Smooth muscle cell (in vitro differentiated cells): ENCODE measurements at regions not wholly inside any gene's neighbourhood (a gene's known extent, or its start where the extent isn't known, plus 50 kb on each side); places are given as distances from the start of the nearest gene placed in this dataset.

Experiments
- DNase-seq: peaks from one replicate; lab custom pipeline; 2025; ENCODE audit not compliant: unreplicated experiment; lab: John Stamatoyannopoulos, UW
- H2AFZ ChIP-seq: fragments of 200-600 bp; sonication (generic); 2 replicates; pipeline ENCODE4 v1.6.0; 2016; ENCODE audit warnings: antibody characterized with exemption, low read depth, mild to moderate bottlenecking
- H3F3A ChIP-seq: fragments of 200-600 bp; sonication (generic); 2 replicates; pipeline ENCODE4 v1.6.0; 2017; ENCODE audit warnings: antibody characterized with exemption, low read depth
- H3K27ac ChIP-seq: fragments of 200-600 bp; sonication (generic); 2 replicates; pipeline ENCODE4 v1.5.1; 2016; ENCODE audit warnings: low read depth, mild to moderate bottlenecking
- H3K27me3 ChIP-seq: fragments of 200-600 bp; sonication (generic); 2 replicates; pipeline ENCODE4 v1.6.1; 2016; ENCODE audit warnings: low read depth, mild to moderate bottlenecking
- H3K36me3 ChIP-seq: fragments of 200-600 bp; sonication (generic); 2 replicates; pipeline ENCODE4 v1.5.1; 2016; ENCODE audit warnings: low read depth
- H3K4me1 ChIP-seq: fragments of 200-600 bp; sonication (generic); 2 replicates; pipeline ENCODE4 v1.5.1; 2016; ENCODE audit warnings: low read depth
- H3K4me2 ChIP-seq: fragments of 200-600 bp; sonication (generic); 2 replicates; pipeline ENCODE4 v1.6.0; 2016; ENCODE audit warnings: mild to moderate bottlenecking
- H3K4me3 ChIP-seq: fragments of 200-600 bp; sonication (generic); 2 replicates; pipeline ENCODE4 v1.5.1; 2016; ENCODE audit warnings: mild to moderate bottlenecking
- H3K79me2 ChIP-seq: fragments of 200-600 bp; sonication (generic); 2 replicates; pipeline ENCODE4 v1.6.0; 2016; ENCODE audit warnings: low read depth, mild to moderate bottlenecking
- H3K9ac ChIP-seq: fragments of 200-600 bp; sonication (generic); 2 replicates; pipeline ENCODE4 v1.6.0; 2016; ENCODE audit warnings: low read depth
- H3K9me3 ChIP-seq: fragments of 200-600 bp; sonication (generic); replicated peaks from 2 replicates; pipeline ENCODE4 v1.5.1; 2016; ENCODE audit warnings: low read depth
- H4K20me1 ChIP-seq: fragments of 200-600 bp; sonication (generic); 2 replicates; pipeline ENCODE4 v1.6.0; 2016; ENCODE audit warnings: low read depth
- CTCF ChIP-seq: fragments of 200-600 bp; sonication (generic); IDR thresholded peaks from 2 replicates; pipeline ENCODE4 v1.5.1; 2017; ENCODE audit warnings: borderline replicate concordance, mild to moderate bottlenecking, antibody characterized with exemption; ENCODE audit not compliant: insufficient read depth, poor library complexity, severe bottlenecking
- WGBS: methylation state at CpG from one replicate; pipeline ENCODE4 v1.1.7; 2016; ENCODE audit warnings: low lambda C conversion rate; 5-methylcytosine and 5-hydroxymethylcytosine counted together

- peak overlapping the region; percentile 58 for H3K4me3 ChIP-seq
- 61% methylated on average over 1 of the region's 1 CpG for WGBS
Measured at GRCh38 chr7:121505021-121505420, 108.9 kb upstream of the FAM3C start.

GRCh38 chr7:121504482-121504881, 108.4 kb upstream of the FAM3C start:
- no peak for TF ChIP-seq CTCF
- H3K9me3 ChIP-seq: no peaks in the 10 kb centered on the region
- no peaks in the 10 kb centered on the region for H3K27me3 ChIP-seq
- H3K4me3 ChIP-seq: peak overlapping the region; percentile 58
- H3K4me1 ChIP-seq: peaks cover 13% of the 10 kb centered on the region
- peak overlapping the region; percentile 98 for H3K27ac ChIP-seq
- H3F3A ChIP-seq: peaks cover 28% of the 10 kb centered on the region
- peaks cover 98% of the 10 kb centered on the region for H4K20me1 ChIP-seq
- peak overlapping the region; percentile 91 for H3K9ac ChIP-seq
- no peak overlapping the region for H2AFZ ChIP-seq
- peaks cover 94% of the 10 kb centered on the region for H3K79me2 ChIP-seq
- 1% methylated on average over 4 of the region's 4 CpGs for WGBS
- DNase-seq: no peak
- no peaks in the 10 kb centered on the region for H3K36me3 ChIP-seq
- H3K4me2 ChIP-seq: peak overlapping the region; percentile 80

More at GRCh38 chr7:121505021-121505420, 108.9 kb upstream of the FAM3C start:
- H3K9ac ChIP-seq: peak overlapping the region; percentile 91
- peaks cover 28% of the 10 kb centered on the region for H3F3A ChIP-seq
- H3K27ac ChIP-seq: peak overlapping the region; percentile 98
- no peak for DNase-seq
- no peak overlapping the region for H2AFZ ChIP-seq
- peaks cover 98% of the 10 kb centered on the region for H4K20me1 ChIP-seq
- no peak for TF ChIP-seq CTCF
- peak overlapping the region; percentile 80 for H3K4me2 ChIP-seq
- no peaks in the 10 kb centered on the region for H3K27me3 ChIP-seq
- H3K4me1 ChIP-seq: peaks cover 13% of the 10 kb centered on the region
- H3K79me2 ChIP-seq: peaks cover 94% of the 10 kb centered on the region
- no peaks in the 10 kb centered on the region for H3K36me3 ChIP-seq
- no peaks in the 10 kb centered on the region for H3K9me3 ChIP-seq

- Histone ChIP-seq H3K27ac (peak overlapping the region; percentile 98), H3K36me3 (no peaks in the 10 kb centered on the region), H3K4me1 (peaks cover 13% of the 10 kb centered on the region), H2AFZ (no peak overlapping the region), H3K9ac (peak overlapping the region; percentile 91), H3K9me3 (no peaks in the 10 kb centered on the region), H4K20me1 (peaks cover 98% of the 10 kb centered on the region), H3K79me2 (peaks cover 94% of the 10 kb centered on the region), H3K4me2 (peak overlapping the region; percentile 80), H3K4me3 (peak overlapping the region; percentile 58), H3K27me3 (no peaks in the 10 kb centered on the region), H3F3A (peaks cover 28% of the 10 kb centered on the region)
- DNase-seq: no peak
- WGBS: 90% methylated on average over 1 of the region's 1 CpG
- no peak for TF ChIP-seq CTCF
Measured at GRCh38 chr7:121503730-121504129, 107.6 kb upstream of the FAM3C start.

DNA sequence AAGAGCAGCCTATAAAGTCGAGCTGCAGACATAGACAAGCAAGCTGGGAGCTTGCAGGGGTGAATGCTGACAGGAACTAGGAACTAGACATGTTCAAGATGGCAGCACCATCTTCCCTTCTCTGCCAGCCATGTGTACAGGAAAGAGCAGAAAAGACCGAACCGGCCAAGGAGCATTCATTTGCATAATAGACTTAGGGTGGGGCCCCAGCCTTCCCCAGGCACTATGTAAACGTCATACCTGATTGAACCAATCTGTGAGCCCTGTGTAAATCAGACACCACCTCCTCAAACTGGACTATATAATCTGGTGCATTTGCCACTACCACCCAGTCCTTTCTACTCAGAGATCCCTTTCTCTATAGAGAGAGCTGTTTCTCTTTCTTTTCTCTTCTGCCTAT, 106.9 kb upstream of the FAM3C start:
- 62% methylated on average over 4 of the region's 4 CpGs for WGBS
- Histone ChIP-seq H4K20me1 (peaks cover 98% of the 10 kb centered on the region), H3K4me1 (peaks cover 13% of the 10 kb centered on the region), H2AFZ (no peak overlapping the region), H3K27ac (peak overlapping the region; percentile 98), H3K4me2 (peak overlapping the region; percentile 80), H3K9ac (peak overlapping the region; percentile 91), H3F3A (peaks cover 23% of the 10 kb centered on the region), H3K27me3 (no peaks in the 10 kb centered on the region), H3K4me3 (peak overlapping the region; percentile 58), H3K36me3 (no peaks in the 10 kb centered on the region), H3K9me3 (no peaks in the 10 kb centered on the region), H3K79me2 (peaks cover 94% of the 10 kb centered on the region)
- no peak for DNase-seq
- TF ChIP-seq CTCF: no peak
